Stimulated activated CD4-positive, alpha-beta T cell treated with anti-CD3 and anti-CD28 coated beads, Interleukin-4, amount 100 ng/mL, for 48 hours (primary cell): ENCODE measurements at regions not wholly inside any gene's neighbourhood (a gene's known extent, or its start where the extent isn't known, plus 50 kb on each side); places are given as distances from the start of the nearest gene placed in this dataset.

Experiments
- DNase-seq, 2 donors: peaks; one replicate each; pipeline ENCODE4 v3.0.0-alpha.2; 2020; ENCODE audit warnings: low read depth in 2 of 2

DNA sequence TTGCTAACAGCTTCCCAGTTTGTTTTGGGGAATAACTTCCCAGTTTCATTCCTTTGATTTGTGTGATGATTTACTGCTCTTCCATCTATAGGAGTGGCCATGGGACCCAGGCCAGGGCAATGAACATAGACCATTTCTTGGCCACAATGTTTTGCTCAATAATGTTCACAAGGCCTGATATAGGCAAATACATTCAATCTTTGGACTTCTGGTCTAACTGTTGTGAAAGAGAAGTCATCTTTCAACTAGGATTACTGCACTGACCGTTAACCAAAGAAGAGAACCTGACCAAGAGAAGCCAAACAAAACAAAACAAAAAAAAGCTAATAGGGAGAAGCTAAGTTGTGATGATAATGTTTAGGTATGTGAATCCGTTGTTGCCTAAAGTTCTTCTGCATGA lies 221.8 kb upstream of the SUCLG2 start:
- no peak for DNase-seq

- DNase-seq = no peak
Measured at GRCh38 chr3:67875858-67876257, 221.4 kb upstream of the SUCLG2 start.

GRCh38 chr3:67875338-67875737 lies 220.9 kb upstream of the SUCLG2 start:
- DNase-seq = no peak

DNA sequence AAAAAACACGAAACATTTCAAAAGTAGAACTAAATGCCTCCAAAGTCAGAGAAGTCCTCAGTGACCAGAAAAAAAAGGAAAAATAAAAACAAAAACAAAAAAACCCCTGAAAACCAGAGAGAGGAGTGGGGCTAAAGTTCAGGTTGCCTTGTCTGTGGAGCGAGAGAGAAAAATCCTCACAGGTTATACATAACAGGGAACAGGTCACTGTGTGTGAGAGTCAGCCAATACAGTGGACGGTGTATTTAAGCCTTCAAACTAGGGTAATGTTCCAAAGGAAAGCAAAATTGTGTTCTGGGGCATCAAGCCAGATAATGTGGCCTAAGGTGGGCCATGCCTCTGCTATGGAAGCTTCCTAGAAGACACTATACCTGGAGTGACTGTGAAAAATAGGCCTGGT lies 216.1 kb upstream of the SUCLG2 start:
- no peak for DNase-seq

DNA sequence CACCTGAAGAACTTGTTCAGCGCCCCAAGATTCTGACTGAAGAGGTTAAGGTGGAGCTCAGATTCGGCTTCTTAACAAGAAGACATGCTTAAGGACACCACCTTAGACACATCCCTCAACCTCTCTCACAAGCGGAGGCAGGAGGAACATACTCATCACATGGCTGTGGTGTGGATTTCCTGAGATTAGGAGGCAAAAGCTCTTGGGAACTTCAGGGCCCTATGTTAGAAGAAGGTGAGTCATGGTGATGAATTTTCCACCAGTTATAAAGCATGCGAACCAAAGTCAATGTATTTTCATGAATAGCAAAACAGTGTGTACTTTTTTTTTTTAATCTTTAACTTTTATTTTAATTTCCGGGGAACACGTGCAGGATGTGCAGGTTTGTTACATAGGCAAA lies 212.2 kb upstream of the SUCLG2 start:
- no peak for DNase-seq

- no peak for DNase-seq
Measured at GRCh38 chr3:67864587-67865183, 210.3 kb upstream of the SUCLG2 start.

- DNase-seq = no peak
Measured at GRCh38 chr3:67863869-67864268, 209.5 kb upstream of the SUCLG2 start.

DNA sequence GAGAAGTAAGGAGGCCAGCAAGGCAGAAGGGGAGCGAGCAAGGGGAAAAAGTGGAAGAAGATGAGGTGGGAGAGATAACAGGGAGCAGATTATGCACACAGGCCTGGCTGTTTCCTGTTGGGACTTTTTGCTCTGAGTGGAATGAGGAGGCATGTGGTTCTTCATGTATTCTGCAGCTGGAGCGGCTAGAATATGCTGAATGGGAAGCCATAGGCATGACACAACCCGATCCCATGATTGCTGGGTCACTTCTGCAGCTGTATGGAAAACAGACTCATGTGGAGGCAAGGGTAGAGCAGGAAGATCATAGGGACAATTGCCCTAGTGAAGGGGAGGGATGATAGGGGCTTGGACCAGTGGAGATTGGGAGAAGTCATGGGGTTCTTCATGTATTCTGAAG lies 206.0 kb upstream of the SUCLG2 start:
- no peak for DNase-seq

GRCh38 chr3:67858492-67858891 lies 204.1 kb upstream of the SUCLG2 start:
- DNase-seq = no peak

DNA sequence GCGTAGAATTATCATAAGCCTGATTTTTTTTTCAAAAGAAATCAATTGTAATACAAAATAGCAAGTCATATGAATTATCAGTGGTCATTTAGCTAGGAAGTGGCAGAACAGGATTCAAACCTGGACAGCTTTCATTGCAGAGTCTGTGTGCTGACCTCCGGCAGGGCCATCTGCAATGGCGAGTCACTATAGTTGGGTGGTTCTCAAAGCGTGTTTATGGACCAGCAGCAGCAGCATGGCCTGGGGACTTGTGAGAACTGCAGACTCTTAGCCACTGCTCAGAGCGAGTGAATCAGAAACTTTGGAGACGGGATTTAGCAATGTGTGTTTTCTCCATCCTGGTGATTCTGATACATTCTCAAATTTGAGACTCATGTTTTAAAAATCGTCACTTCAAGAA lies 202.3 kb upstream of the SUCLG2 start:
- DNase-seq = no peak

DNA sequence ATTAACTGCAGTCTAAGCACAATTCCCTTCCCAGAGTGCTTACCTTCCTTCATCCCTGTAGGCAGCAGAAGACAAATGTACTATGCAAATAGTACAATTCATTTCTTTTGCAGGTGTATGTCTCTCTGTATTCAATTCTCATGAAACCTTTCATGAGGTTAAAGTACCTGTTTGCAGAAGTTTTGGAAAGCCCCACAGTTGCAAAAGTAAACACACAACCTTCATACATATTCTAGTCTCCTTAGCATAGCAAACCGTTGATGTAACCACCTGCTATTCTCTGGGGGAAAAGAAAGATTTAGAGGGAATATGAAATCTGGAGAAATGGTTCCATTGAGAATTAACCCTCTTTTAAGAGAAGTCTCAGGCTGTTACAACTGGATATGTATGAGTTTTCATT lies 200.3 kb upstream of the SUCLG2 start:
- no peak for DNase-seq

DNA sequence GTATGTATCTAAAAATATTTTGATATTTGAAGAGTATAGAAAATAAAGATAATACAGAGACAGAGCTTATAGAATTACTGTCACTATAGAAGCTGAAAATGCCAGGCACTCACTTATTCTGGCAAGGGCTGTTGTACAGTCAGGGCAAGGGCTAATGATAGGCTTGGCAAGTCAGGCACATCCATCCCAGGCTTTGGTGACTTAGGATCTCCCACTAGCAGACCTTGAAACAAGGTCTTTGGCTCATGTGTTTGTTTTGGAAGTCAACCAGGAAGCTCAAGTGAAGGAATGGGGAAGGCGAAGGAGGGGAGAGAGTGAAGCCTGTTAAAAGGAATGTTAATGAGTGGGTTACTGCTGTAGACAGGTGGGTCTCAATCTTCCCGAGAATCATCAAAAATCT lies 199.1 kb upstream of the SUCLG2 start:
- no peak for DNase-seq

DNA sequence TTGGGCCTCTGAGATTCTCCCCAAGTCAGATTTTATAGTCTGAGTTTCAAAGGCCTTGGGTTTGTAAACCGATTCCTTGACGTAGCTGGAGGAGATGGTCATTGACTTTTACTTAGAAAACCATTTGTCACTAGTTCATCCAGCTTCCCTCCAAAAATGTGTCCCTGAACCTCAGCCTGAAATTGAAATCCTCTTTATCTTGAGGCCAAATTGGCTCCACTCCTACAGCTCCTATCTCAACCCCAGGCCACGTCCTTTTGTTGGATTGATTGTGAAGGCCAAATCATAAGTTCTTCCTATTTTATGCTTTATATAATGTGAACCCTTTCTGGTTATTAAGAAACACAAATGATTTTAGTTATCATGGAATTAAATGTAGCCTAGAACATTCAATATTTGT lies 193.9 kb upstream of the SUCLG2 start:
- DNase-seq = no peak

DNA sequence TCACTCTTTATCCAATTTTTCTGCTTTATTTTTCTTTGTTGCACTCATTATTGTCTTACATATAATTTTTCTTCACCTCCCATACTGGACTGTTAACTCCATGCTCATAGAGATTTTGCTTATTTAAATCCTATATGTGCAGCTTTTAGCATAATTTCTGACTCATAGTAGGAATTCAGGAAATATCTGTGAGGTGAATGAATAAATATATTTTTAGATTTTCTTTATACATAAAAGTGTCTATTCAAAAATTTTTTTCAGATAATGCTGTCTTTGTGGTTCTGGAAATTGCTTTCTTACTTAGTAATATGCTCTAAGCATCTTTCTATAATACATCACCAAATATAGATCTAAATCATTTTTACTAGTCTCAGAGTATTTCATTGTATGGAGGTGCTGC lies 191.8 kb upstream of the SUCLG2 start:
- DNase-seq = no peak

DNA sequence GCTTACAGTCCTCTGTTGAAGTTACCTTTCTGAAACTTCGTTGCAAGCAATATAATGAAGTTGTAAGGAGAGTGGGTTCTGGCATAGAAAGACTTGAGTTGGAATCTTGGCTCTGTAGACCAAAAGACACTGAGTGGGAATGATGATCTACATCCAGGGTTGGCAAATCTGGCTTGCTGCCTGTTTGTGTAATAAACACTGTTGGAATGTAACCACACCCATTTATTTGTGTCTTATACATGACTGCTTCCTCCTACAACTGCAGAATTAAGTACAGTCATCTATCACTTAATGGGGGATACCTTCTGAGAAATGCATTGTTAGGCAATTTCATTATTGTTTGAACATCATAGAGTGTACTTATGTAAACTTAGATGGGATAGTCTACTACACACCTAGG lies 178.4 kb upstream of the SUCLG2 start:
- DNase-seq = no peak

DNA sequence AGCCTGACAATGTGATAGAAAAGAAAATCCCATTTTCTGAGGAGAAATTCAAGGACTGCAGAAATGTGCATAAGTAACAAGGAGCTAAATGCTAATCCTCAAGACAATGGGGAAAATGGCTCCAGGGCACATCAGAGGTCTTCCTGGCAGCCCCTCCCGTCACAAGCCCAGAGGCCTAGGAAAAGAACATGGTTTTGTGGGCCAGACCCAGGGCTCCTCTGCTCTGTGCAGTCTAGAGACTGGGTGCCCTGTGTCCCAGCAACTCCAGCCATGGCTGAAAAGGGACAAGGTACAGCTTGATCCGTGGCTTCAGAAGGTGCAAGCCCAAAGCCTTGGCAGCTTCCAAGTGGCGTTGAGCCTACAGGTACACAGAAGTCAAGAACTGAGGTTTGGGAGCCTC lies 176.8 kb upstream of the SUCLG2 start:
- DNase-seq = no peak

GRCh38 chr3:67828486-67829010 lies 174.1 kb upstream of the SUCLG2 start:
- DNase-seq = no peak

GRCh38 chr3:67821135-67821534 lies 166.7 kb upstream of the SUCLG2 start:
- no peak for DNase-seq

GRCh38 chr3:67819447-67819846 lies 165.0 kb upstream of the SUCLG2 start:
- no peak for DNase-seq

DNA sequence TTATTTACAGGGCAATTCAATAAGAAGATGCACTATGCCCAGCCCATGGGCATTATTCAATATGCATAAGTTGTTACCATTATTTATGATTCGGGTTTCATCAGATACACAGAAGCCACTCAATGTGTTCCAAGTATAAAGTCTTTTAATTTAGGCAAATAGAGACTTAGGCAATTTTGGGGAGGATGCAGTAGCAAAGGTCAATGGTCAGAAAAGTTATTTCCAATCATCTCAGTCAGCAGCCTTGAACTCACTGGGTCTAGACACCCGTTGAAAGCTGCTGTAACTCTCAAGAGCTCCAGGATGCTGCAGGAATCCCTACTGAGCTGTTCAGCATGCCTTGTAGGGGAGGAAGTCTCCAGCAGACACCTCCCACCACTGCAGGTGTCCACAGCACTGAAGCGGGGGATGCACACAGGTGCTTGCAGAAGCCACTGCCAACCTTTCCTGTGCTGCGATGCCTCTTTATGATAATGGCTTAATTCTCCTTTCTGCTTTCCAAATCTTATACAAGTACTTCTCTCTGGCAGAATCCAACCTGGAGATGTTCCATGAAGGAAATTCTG lies 155.0 kb upstream of the SUCLG2 start:
- no peak for DNase-seq

GRCh38 chr3:67808906-67809305 lies 154.5 kb upstream of the SUCLG2 start:
- DNase-seq = no peak

DNA sequence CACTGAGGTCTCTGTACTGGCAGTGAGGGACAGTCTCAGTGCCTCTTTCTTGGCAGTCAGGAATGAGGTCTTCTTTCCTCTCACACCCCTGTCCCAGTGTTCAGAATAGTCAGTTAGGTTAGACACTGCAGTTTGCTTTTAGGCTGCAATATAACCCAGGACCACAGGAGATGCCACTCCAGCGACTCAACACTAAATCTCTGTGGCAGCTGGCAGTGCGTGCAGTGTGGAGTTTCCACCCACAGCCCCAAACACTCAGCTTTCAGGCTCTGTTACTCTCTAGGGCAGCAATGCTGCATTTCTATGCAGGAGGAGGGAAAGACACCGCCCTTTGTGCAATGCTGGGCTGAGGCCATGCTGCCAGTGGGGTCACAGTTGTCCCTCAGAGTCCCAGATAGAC lies 150.2 kb upstream of the SUCLG2 start:
- DNase-seq = no peak

DNA sequence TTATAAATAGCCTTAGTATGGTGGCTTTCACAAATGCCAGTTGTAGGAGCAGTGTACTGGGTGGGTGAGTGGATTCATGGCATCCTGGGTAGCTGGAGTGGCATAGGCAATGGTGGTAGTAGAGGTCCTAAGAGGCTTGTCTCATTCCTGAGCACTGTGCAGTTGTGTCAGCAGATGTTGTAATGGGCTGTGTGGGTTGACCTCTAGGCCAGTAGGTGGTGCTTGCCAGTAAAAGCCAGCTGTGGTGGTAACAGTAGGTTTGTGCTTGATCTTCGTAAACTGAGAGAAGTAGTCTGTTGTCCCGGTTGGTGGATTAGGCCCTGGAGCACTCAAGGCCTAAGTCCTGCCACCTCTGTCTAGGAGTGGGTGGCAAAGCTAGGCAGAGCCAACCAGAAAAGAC lies 149.7 kb upstream of the SUCLG2 start:
- no peak for DNase-seq

- no peak for DNase-seq
Measured at GRCh38 chr3:67798412-67798811, 144.0 kb upstream of the SUCLG2 start.
